HG03066 (cell line): ENCODE measurements at regions not wholly inside any gene's neighbourhood (a gene's known extent, or its start where the extent isn't known, plus 50 kb on each side); places are given as distances from the start of the nearest gene placed in this dataset.

Experiments used
- ATAC-seq: cut with Tn5 transposase; IDR thresholded peaks from one replicate; pipeline ENCODE4 v1.9.1; 2021; ENCODE audit warnings: low read depth; ENCODE audit not compliant: unreplicated experiment

DNA sequence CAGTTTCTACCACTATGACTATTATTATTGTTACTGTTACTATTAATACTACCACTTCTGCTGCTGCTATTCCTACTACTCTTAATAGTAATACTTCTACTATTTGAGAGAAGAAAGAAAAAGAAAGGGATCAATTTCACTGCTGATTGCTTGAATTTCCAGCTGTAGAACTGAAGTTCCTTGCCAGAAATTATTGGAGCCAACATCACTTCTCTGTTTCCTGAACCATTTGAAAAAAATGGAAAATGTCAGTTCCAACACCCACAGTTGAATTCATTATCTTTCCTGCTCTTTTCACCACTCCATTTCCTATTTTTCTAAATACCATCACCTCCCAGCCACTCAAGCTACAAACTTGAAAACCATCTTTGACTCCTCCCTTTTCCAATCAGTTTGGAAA lies 54.1 kb upstream of the PIK3C2G start:
- ATAC-seq: no peak

- no peak for ATAC-seq
These were observed 55.1 kb upstream of the PIK3C2G start for GRCh38 chr12:18206198-18206597.

GRCh38 chr12:18204053-18204452 lies 57.3 kb upstream of the PIK3C2G start:
- ATAC-seq: no peak

- ATAC-seq: no peak
These were observed 69.2 kb upstream of the PIK3C2G start for GRCh38 chr12:18192119-18192518.

GRCh38 chr12:18183141-18183540 lies 78.2 kb upstream of the PIK3C2G start:
- ATAC-seq: no peak

DNA sequence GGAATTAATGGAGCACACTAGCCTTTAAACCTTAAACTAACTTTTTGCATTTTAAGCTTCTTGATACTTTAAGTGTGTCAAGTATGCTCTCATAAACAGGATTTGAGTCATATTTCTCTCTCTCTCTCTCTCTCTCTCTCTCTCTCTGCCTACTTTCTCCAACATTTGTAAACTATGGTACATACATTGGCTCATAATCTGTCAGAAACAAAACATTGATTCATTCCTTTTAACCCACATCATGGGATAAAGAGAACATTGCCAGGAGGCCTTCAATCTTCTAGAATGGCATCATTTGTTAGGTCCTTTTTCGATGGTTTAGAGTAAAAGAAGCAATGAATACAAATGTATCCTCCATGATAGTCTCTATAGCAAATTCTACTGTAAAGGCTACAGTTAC lies 81.6 kb upstream of the RERGL start:
- no peak for ATAC-seq

GRCh38 chr12:18168016-18168415 lies 78.0 kb upstream of the RERGL start:
- no peak for ATAC-seq

GRCh38 chr12:18165889-18166288 lies 75.9 kb upstream of the RERGL start:
- ATAC-seq: peak; percentile 35

- peak; percentile 98 for ATAC-seq
These were observed 75.5 kb upstream of the RERGL start for GRCh38 chr12:18165422-18165871.

DNA sequence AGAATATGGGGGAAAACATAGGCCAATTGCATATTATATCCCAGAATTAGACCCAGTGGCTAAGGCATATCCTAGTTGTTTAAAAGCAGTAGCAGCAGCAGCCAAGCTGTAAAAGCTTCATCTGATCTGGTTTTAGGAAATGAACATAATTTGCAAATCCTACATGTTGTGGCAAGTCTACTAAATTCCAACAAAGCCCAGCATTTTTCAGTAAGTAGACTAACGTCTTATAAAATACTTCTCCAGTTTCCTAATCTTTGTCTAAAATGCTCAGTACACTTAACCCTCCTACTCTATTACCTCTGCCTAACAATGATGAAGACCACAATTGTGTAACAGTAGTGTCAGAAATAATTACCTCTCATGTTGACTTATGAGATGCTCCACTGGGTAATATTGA lies 70.9 kb upstream of the RERGL start:
- no peak for ATAC-seq

DNA sequence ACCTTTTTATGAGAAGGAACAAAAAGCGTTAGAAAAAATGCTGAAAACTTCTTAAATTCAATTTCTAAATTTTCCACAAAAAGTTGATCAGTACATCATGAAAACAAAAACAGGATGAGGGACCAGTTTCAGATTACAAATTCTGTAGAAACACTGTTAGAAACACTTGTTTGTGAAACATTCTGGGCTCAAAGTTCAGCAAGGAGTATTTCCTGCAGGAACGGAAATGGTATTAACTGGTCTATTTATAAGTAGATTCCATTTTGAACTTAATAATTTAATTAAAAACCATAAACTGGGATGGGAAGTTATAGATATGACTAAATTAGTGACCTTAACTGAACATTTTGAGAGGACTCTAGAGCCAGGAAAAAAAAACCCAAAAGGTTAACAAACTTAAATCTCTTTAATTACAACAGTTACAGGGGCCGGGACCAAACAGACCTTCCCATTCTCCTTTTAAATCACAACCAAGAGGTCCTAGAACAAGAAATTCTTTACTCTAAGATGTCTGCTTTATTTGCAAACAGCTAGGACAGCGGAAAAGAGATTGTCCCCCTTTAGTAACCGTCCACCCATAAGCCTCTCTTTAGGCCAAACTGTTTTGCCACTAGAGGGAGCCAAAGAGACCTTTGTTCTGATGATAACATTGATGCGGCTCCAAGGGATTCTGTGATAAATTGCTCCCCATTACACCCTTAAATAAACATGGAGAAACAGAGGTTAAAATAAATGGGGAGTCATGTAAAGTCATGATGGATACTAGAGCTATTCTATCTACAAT lies 69.0 kb upstream of the RERGL start:
- peak; percentile 58 for ATAC-seq

- no peak for ATAC-seq
These were observed 63.8 kb upstream of the RERGL start for GRCh38 chr12:18153826-18154225.

- ATAC-seq: no peak
These were observed 61.0 kb upstream of the RERGL start for GRCh38 chr12:18151036-18151435.

DNA sequence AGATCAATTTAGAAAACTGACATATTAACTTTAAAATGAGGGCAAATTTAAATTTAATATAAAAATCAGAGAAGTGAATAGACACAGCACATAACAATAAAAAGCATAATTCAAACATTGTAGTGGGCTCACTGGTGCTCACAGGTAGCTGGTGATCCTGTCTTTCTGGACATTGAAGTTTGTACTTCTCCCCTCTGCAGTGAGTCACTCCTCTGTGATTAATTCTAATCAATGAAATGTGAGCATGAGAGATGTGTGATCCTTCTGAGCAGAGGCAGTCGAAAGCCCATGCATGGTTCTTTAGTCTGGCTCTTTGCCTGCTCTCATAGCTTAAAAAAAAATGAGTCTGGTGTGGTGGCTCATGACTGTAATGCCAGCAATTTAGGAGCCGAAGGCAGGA lies 59.0 kb upstream of the RERGL start:
- ATAC-seq: no peak

- ATAC-seq: no peak
These were observed 56.4 kb upstream of the RERGL start for GRCh38 chr12:18146363-18146762.

DNA sequence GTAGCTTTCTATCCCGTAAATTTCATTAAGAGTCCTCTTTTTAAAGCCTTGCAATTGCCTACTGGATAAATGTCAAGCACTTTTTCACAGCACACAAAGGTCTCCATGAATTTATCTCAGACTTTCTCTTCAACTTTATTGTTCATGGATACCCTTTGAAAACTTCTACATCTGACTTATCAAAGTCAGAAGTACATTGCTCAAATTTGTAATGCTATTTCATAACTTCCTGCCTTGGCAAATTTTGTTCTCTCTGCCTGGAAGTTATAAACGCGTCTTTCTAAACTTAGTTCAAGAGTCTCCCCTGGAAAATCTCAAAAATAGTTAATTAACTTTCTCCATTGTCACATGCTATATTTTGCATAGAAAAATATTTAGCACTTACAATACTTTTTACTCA lies 55.9 kb upstream of the RERGL start:
- ATAC-seq: no peak

GRCh38 chr12:18141048-18141982 lies 51.3 kb upstream of the RERGL start:
- no peak for ATAC-seq

DNA sequence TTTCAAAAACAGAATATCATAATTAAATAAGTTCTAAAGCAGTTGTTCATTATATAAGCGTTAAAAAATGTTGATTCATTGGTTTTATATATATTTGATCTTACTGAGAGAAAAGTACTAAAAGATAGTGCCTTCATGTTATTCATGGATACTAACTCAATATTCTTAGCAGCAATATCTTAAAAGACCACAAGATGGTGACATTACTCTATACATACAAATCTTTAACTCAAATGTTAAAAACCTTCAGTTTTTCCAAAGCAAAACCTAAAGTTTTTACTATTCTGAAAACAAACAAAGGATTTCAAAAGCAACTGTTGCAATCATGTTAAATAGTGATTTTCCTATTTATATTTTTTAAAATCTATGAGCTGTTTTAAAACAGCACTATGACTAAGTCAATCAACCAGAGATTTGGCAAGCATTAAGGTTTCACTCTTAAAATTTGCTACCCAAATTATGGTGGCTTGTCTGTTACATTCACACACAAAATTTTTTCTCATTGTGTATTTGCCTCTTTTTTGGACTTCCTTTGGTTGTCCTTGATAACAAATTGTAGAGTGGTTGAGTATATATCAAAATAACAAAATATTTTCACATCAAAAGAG lies 50.1 kb upstream of the RERGL start:
- ATAC-seq: no peak
